ENCODE measurements at regions not wholly inside any gene's neighbourhood (a gene's known extent, or its start where the extent isn't known, plus 50 kb on each side); places are given as distances from the start of the nearest gene placed in this dataset.
"Not testable (repeated sequence)": the region's sequence is repeated elsewhere in the genome, so short reads cannot be mapped to it uniquely, and the experiment has no call there.

DNA sequence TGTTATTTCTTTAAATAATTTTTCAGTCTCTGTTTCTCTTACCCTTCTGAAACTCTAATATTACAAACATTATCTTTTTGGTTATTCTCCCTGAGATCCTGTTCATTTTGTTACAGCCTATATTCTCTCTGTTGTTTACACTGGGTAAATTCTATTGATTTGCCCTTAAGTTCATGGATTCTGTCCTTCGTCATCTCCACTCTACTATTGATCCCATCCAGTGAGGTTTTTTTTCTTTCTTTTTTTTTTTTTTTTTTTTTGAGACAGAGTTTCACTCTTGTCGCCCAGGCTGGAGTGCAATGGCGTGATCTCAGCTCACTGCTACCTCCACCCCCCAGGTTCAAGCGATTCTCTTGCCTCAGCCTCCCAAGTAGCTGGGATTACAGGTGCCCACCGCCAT is 393.9 kb downstream of the ZNF674 start:
- TF ChIP-seq, protein P1, sequence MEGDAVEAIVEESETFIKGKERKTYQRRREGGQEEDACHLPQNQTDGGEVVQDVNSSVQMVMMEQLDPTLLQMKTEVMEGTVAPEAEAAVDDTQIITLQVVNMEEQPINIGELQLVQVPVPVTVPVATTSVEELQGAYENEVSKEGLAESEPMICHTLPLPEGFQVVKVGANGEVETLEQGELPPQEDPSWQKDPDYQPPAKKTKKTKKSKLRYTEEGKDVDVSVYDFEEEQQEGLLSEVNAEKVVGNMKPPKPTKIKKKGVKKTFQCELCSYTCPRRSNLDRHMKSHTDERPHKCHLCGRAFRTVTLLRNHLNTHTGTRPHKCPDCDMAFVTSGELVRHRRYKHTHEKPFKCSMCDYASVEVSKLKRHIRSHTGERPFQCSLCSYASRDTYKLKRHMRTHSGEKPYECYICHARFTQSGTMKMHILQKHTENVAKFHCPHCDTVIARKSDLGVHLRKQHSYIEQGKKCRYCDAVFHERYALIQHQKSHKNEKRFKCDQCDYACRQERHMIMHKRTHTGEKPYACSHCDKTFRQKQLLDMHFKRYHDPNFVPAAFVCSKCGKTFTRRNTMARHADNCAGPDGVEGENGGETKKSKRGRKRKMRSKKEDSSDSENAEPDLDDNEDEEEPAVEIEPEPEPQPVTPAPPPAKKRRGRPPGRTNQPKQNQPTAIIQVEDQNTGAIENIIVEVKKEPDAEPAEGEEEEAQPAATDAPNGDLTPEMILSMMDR (IDR thresholded peaks at IDR 0.05) = not testable (repeated sequence)
- TF ChIP-seq ZFX (IDR thresholded peaks at IDR 0.05; ENCODE audit: borderline replicate concordance) = not testable (repeated sequence)
